Neural progenitor cell (in vitro differentiated cells): ENCODE measurements at regions not wholly inside any gene's neighbourhood (a gene's known extent, or its start where the extent isn't known, plus 50 kb on each side); places are given as distances from the start of the nearest gene placed in this dataset.

Experiments used
- CTCF ChIP-seq: fragments of 200-600 bp; sonication (generic); IDR thresholded peaks from 2 replicates; pipeline ENCODE4 v1.5.1; 2017; ENCODE audit warnings: antibody characterized with exemption, mild to moderate bottlenecking
- EZH2 ChIP-seq: fragments of 200-600 bp; sonication (generic); IDR thresholded peaks from 2 replicates; pipeline ENCODE4 v1.6.1; 2017; ENCODE audit warnings: antibody characterized with exemption, mild to moderate bottlenecking, moderate library complexity
- EZH2phosphoT487 ChIP-seq: fragments of 200-600 bp; sonication (generic); IDR thresholded peaks from 2 replicates; pipeline ENCODE4 v1.6.1; 2017; ENCODE audit warnings: antibody characterized with exemption

GRCh38 chr17:83179374-83179773, 100.0 kb downstream of the METRNL start:
- no peak for TF ChIP-seq CTCF
- no peak for TF ChIP-seq EZH2
- no peak for TF ChIP-seq EZH2phosphoT487
